ENCODE measurements at regions not wholly inside any gene's neighbourhood (a gene's known extent, or its start where the extent isn't known, plus 50 kb on each side); places are given as distances from the start of the nearest gene placed in this dataset.

GRCh38 chr10:4137299-4137698 is 352.3 kb upstream of the KLF6 start:
- ATAC-seq (replicated peaks in 1 of 4) (no peak), DNase-seq (no peak)
- Mint-ChIP-seq H3K4me1 (peaks cover 0 to 22% (median 10%) of the 10 kb centered on the region in 3 donors), H3K4me3 (no peak overlapping the region), H3K36me3 (peaks cover 3% of the 10 kb centered on the region), H3K27me3 (no peaks in the 10 kb centered on the region), H3K9me3 (peaks cover 14 to 29% (median 18%) of the 10 kb centered on the region in 3 donors), H3K27ac (no peak overlapping the region)
- no peak overlapping the region for H3K27ac ChIP-seq (ENCODE audit: low read length)
- H3K27me3 ChIP-seq (replicated peaks in 1 of 2; ENCODE audit: control insufficient read depth in 2 of 2, extremely low read depth in 1 of 2, insufficient read depth in 2 of 2, low read length in 1 of 2), result no peaks in the 10 kb centered on the region
- ChIA-PET POLR2A (no interaction called here), CTCF (no interaction called here)
- no peaks in the 10 kb centered on the region for H3K36me3 ChIP-seq (ENCODE audit: control insufficient read depth in 2 of 2, extremely low read depth in 1 of 2, insufficient read depth in 1 of 2, low read length in 1 of 2)
- H3K9me3 ChIP-seq, result no peaks in the 10 kb centered on the region
- no CpG with 5 or more reads among the region's 4 CpGs for WGBS (ENCODE audit: insufficient coverage)
- peaks cover 0 to 2% of the 10 kb centered on the region in 2 experiments for H3K4me1 ChIP-seq (ENCODE audit: control insufficient read depth in 1 of 2, extremely low read depth in 1 of 2, insufficient read depth in 2 of 2, low read length in 2 of 2)
- H3K4me3 ChIP-seq (ENCODE audit: control insufficient read depth in 1 of 2, extremely low read depth in 1 of 2, low read length in 1 of 2), result no peak overlapping the region

- H3K36me3 ChIP-seq (ENCODE audit: control insufficient read depth in 2 of 2, extremely low read depth in 1 of 2, insufficient read depth in 1 of 2, low read length in 1 of 2), result no peaks in the 10 kb centered on the region
- peaks cover 8 to 11% of the 10 kb centered on the region in 2 experiments for H3K4me1 ChIP-seq (ENCODE audit: control insufficient read depth in 1 of 2, extremely low read depth in 1 of 2, insufficient read depth in 2 of 2, low read length in 2 of 2)
- H3K9me3 ChIP-seq, result no peaks in the 10 kb centered on the region
- DNase-seq, result no peak
- Mint-ChIP-seq H3K36me3 (peaks cover 3% of the 10 kb centered on the region), H3K9me3 (peaks cover 6 to 21% (median 14%) of the 10 kb centered on the region in 3 donors), H3K4me1 (peaks cover 0 to 22% (median 10%) of the 10 kb centered on the region in 3 donors), H3K27me3 (no peaks in the 10 kb centered on the region), H3K27ac (no peak overlapping the region), H3K4me3 (no peak overlapping the region)
- POLR2A ChIA-PET, result no interaction called here
- CTCF ChIA-PET, result no interaction called here
- no peak for ATAC-seq (replicated peaks in 1 of 4)
- WGBS (ENCODE audit: insufficient coverage), result no CpG with 5 or more reads among the region's 2 CpGs
- H3K27ac ChIP-seq (ENCODE audit: low read length), result no peak overlapping the region
- H3K27me3 ChIP-seq (replicated peaks in 1 of 2; ENCODE audit: control insufficient read depth in 2 of 2, extremely low read depth in 1 of 2, insufficient read depth in 2 of 2, low read length in 1 of 2), result no peaks in the 10 kb centered on the region
- H3K4me3 ChIP-seq (ENCODE audit: control insufficient read depth in 1 of 2, extremely low read depth in 1 of 2, low read length in 1 of 2), result no peak overlapping the region
Observed at GRCh38 chr10:4136121-4136520, 351.1 kb upstream of the KLF6 start.

GRCh38 chr10:4132216-4132556 is 347.2 kb upstream of the KLF6 start:
- ChIA-PET POLR2A (interaction anchor here (0.5 to 1.2 kb wide), 6 partner anchors 11 to 721 kb away, joined by 4 to 11 read pairs (median 6); partner anchors contain the start of gene KLF6 (in 1 of the 2)), CTCF (no interaction called here)
- H3K27ac Mint-ChIP-seq, result no peak overlapping the region
- H3K27me3 ChIP-seq (replicated peaks in 1 of 2; ENCODE audit: control insufficient read depth in 2 of 2, extremely low read depth in 1 of 2, insufficient read depth in 2 of 2, low read length in 1 of 2), result no peaks in the 10 kb centered on the region
- peak overlapping the region; percentile 22 for H3K27ac ChIP-seq (ENCODE audit: low read length)
- no peaks in the 10 kb centered on the region for H3K36me3 ChIP-seq (ENCODE audit: control insufficient read depth in 2 of 2, extremely low read depth in 1 of 2, insufficient read depth in 1 of 2, low read length in 1 of 2)
- WGBS (ENCODE audit: insufficient coverage), result 88% methylated on average over 1 of the region's 1 CpG
- no peaks in the 10 kb centered on the region for H3K9me3 ChIP-seq
- no peaks in the 10 kb centered on the region for H3K27me3 Mint-ChIP-seq
- H3K9me3 Mint-ChIP-seq, result no peaks in the 10 kb centered on the region
- DNase-seq, result no peak
- ATAC-seq (replicated peaks in 1 of 4), result no peak
- H3K4me3 Mint-ChIP-seq, result no peak overlapping the region
- H3K36me3 Mint-ChIP-seq, result no peaks in the 10 kb centered on the region
- H3K4me1 Mint-ChIP-seq, result peaks cover 8 to 41% (median 30%) of the 10 kb centered on the region in 3 donors
- H3K4me1 ChIP-seq (ENCODE audit: control insufficient read depth in 1 of 2, extremely low read depth in 1 of 2, insufficient read depth in 2 of 2, low read length in 2 of 2), result peaks cover 24 to 33% of the 10 kb centered on the region in 2 experiments
- no peak overlapping the region for H3K4me3 ChIP-seq (ENCODE audit: control insufficient read depth in 1 of 2, extremely low read depth in 1 of 2, low read length in 1 of 2)

GRCh38 chr10:4131407-4132215 is 346.6 kb upstream of the KLF6 start:
- ATAC-seq (replicated peaks in 1 of 4), result peak; percentile 89 to 95 (median 92)
- H3K9me3 Mint-ChIP-seq, result peaks cover 0 to 1% (median under 1%) of the 10 kb centered on the region in 3 donors
- H3K36me3 Mint-ChIP-seq, result peaks cover under 1% of the 10 kb centered on the region
- H3K4me3 Mint-ChIP-seq, result no peak overlapping the region
- H3K9me3 ChIP-seq, result no peaks in the 10 kb centered on the region
- WGBS (ENCODE audit: insufficient coverage), result 17% methylated on average over 3 of the region's 5 CpGs
- ChIA-PET POLR2A (interaction anchor here (0.5 to 1.2 kb wide), 10 partner anchors 11 to 722 kb away, joined by 3 to 11 read pairs (median 4); partner anchors contain the start of gene KLF6 (in 1 of the 2)), CTCF (interaction anchor here in 1 of 2 donors (0.6 to 0.7 kb wide), 3 partner anchors 37 to 658 kb away, joined by 4 to 7 read pairs (median 6); no protein-coding TSS in a partner anchor)
- H3K27me3 Mint-ChIP-seq, result no peaks in the 10 kb centered on the region
- H3K27ac Mint-ChIP-seq, result no peak overlapping the region
- H3K4me1 Mint-ChIP-seq, result peaks cover 8 to 41% (median 30%) of the 10 kb centered on the region in 3 donors
- H3K27me3 ChIP-seq (replicated peaks in 1 of 2; ENCODE audit: control insufficient read depth in 2 of 2, extremely low read depth in 1 of 2, insufficient read depth in 2 of 2, low read length in 1 of 2), result no peaks in the 10 kb centered on the region
- peaks cover 24 to 33% of the 10 kb centered on the region in 2 experiments for H3K4me1 ChIP-seq (ENCODE audit: control insufficient read depth in 1 of 2, extremely low read depth in 1 of 2, insufficient read depth in 2 of 2, low read length in 2 of 2)
- H3K36me3 ChIP-seq (ENCODE audit: control insufficient read depth in 2 of 2, extremely low read depth in 1 of 2, insufficient read depth in 1 of 2, low read length in 1 of 2), result no peaks in the 10 kb centered on the region
- DNase-seq, result peak in 14 of 35 experiments; percentile 7 to 78 (median 22)
- peak overlapping the region; percentile 49 for H3K27ac ChIP-seq (ENCODE audit: low read length)
- H3K4me3 ChIP-seq (ENCODE audit: control insufficient read depth in 1 of 2, extremely low read depth in 1 of 2, low read length in 1 of 2), result peak overlapping the region in 1 of 2 donors; percentile 6

GRCh38 chr10:4130685-4131084 is 345.7 kb upstream of the KLF6 start:
- CTCF ChIA-PET, result no interaction called here
- no peaks in the 10 kb centered on the region for H3K27me3 Mint-ChIP-seq
- Histone ChIP-seq H3K9me3 (no peaks in the 10 kb centered on the region), H3K27ac (ENCODE audit: low read length) (peak overlapping the region; percentile 49), H3K27me3 (replicated peaks in 1 of 2; ENCODE audit: control insufficient read depth in 2 of 2, extremely low read depth in 1 of 2, insufficient read depth in 2 of 2, low read length in 1 of 2) (no peaks in the 10 kb centered on the region), H3K36me3 (ENCODE audit: control insufficient read depth in 2 of 2, extremely low read depth in 1 of 2, insufficient read depth in 1 of 2, low read length in 1 of 2) (no peaks in the 10 kb centered on the region), H3K4me3 (ENCODE audit: control insufficient read depth in 1 of 2, extremely low read depth in 1 of 2, low read length in 1 of 2) (peak overlapping the region in 1 of 2 donors; percentile 7), H3K4me1 (ENCODE audit: control insufficient read depth in 1 of 2, extremely low read depth in 1 of 2, insufficient read depth in 2 of 2, low read length in 2 of 2) (peaks cover 24 to 33% of the 10 kb centered on the region in 2 experiments)
- peaks cover 8 to 37% (median 24%) of the 10 kb centered on the region in 3 donors for H3K4me1 Mint-ChIP-seq
- ATAC-seq (replicated peaks in 1 of 4) (peak in 1 of 4 experiments; percentile 76), DNase-seq (peak in 7 of 35 experiments; percentile 7 to 50 (median 16))
- POLR2A ChIA-PET, result interaction anchor here in 1 of 2 donors (0.7 kb wide), 1 partner anchor 347 kb away, joined by 3 read pairs; no protein-coding TSS in a partner anchor
- peaks cover 8% of the 10 kb centered on the region for H3K36me3 Mint-ChIP-seq
- WGBS (ENCODE audit: insufficient coverage), result 83% methylated on average over 1 of the region's 4 CpGs
- H3K4me3 Mint-ChIP-seq, result no peak overlapping the region
- peaks cover 6 to 9% (median 6%) of the 10 kb centered on the region in 3 donors for H3K9me3 Mint-ChIP-seq
- H3K27ac Mint-ChIP-seq, result no peak overlapping the region

- Mint-ChIP-seq H3K4me1 (peaks cover 8 to 30% (median 22%) of the 10 kb centered on the region in 3 donors), H3K27ac (no peak overlapping the region), H3K36me3 (peaks cover 9% of the 10 kb centered on the region), H3K27me3 (no peaks in the 10 kb centered on the region), H3K9me3 (peaks cover 6 to 13% (median 8%) of the 10 kb centered on the region in 3 donors), H3K4me3 (no peak overlapping the region)
- no peaks in the 10 kb centered on the region for H3K36me3 ChIP-seq (ENCODE audit: control insufficient read depth in 2 of 2, extremely low read depth in 1 of 2, insufficient read depth in 1 of 2, low read length in 1 of 2)
- H3K4me3 ChIP-seq (ENCODE audit: control insufficient read depth in 1 of 2, extremely low read depth in 1 of 2, low read length in 1 of 2), result no peak overlapping the region
- no peaks in the 10 kb centered on the region for H3K27me3 ChIP-seq (replicated peaks in 1 of 2; ENCODE audit: control insufficient read depth in 2 of 2, extremely low read depth in 1 of 2, insufficient read depth in 2 of 2, low read length in 1 of 2)
- H3K9me3 ChIP-seq, result no peaks in the 10 kb centered on the region
- peaks cover 24 to 33% of the 10 kb centered on the region in 2 experiments for H3K4me1 ChIP-seq (ENCODE audit: control insufficient read depth in 1 of 2, extremely low read depth in 1 of 2, insufficient read depth in 2 of 2, low read length in 2 of 2)
- WGBS (ENCODE audit: insufficient coverage), result 97% methylated on average over 6 of the region's 12 CpGs
- DNase-seq, result no peak
- no peak overlapping the region for H3K27ac ChIP-seq (ENCODE audit: low read length)
- ChIA-PET POLR2A (interaction anchor here in 1 of 2 donors (0.7 kb wide), 1 partner anchor 346 kb away, joined by 3 read pairs; no protein-coding TSS in a partner anchor), CTCF (interaction anchor here in 1 of 2 donors (0.5 kb wide), 1 partner anchor 249 kb away, joined by 7 read pairs; no protein-coding TSS in a partner anchor)
- no peak for ATAC-seq (replicated peaks in 1 of 4)
Observed at GRCh38 chr10:4129866-4130477, 345.0 kb upstream of the KLF6 start.
